HG03460 (cell line): ENCODE measurements at regions not wholly inside any gene's neighbourhood (a gene's known extent, or its start where the extent isn't known, plus 50 kb on each side); places are given as distances from the start of the nearest gene placed in this dataset.
"Not testable (repeated sequence)": the region's sequence is repeated elsewhere in the genome, so short reads cannot be mapped to it uniquely, and the experiment has no call there.

Source experiments
- ATAC-seq: cut with Tn5 transposase; IDR thresholded peaks from one replicate; pipeline ENCODE4 v1.9.1; 2021; ENCODE audit not compliant: unreplicated experiment

GRCh38 chr9:16267281-16268066 lies 603.0 kb downstream of the BNC2 start:
- ATAC-seq: no peak

GRCh38 chr9:16268067-16268881 lies 602.2 kb downstream of the BNC2 start:
- ATAC-seq: no peak

GRCh38 chr9:16271967-16272366 lies 598.5 kb downstream of the BNC2 start:
- ATAC-seq: no peak

GRCh38 chr9:16272776-16273175 lies 597.7 kb downstream of the BNC2 start:
- ATAC-seq: no peak

- no peak for ATAC-seq
Observed at GRCh38 chr9:16275795-16276624, 594.5 kb downstream of the BNC2 start.

- no peak for ATAC-seq
Observed at GRCh38 chr9:16276866-16277265, 593.6 kb downstream of the BNC2 start.

GRCh38 chr9:16277471-16277960 lies 593.0 kb downstream of the BNC2 start:
- ATAC-seq: no peak

GRCh38 chr9:16278326-16278999 lies 592.0 kb downstream of the BNC2 start:
- ATAC-seq: no peak

- no peak for ATAC-seq
Observed at GRCh38 chr9:16281707-16282106, 588.8 kb downstream of the BNC2 start.

GRCh38 chr9:16282216-16282615 lies 588.3 kb downstream of the BNC2 start:
- no peak for ATAC-seq

GRCh38 chr9:16282718-16283117 lies 587.8 kb downstream of the BNC2 start:
- no peak for ATAC-seq

GRCh38 chr9:16286160-16286559 lies 584.3 kb downstream of the BNC2 start:
- ATAC-seq: no peak

GRCh38 chr9:16289639-16290038 lies 580.8 kb downstream of the BNC2 start:
- ATAC-seq: no peak

- no peak for ATAC-seq
Observed at GRCh38 chr9:16290169-16290568, 580.3 kb downstream of the BNC2 start.

- ATAC-seq: no peak
Observed at GRCh38 chr9:16291921-16292320, 578.5 kb downstream of the BNC2 start.

GRCh38 chr9:16293610-16294009 lies 576.9 kb downstream of the BNC2 start:
- ATAC-seq: no peak

- no peak for ATAC-seq
Observed at GRCh38 chr9:16294133-16294770, 576.2 kb downstream of the BNC2 start.

- ATAC-seq: not testable (repeated sequence)
Observed at GRCh38 chr9:16294940-16295339, 575.5 kb downstream of the BNC2 start.

GRCh38 chr9:16299368-16299767 lies 571.1 kb downstream of the BNC2 start:
- ATAC-seq: not testable (repeated sequence)

- ATAC-seq: no peak
Observed at GRCh38 chr9:16303506-16303905, 567.0 kb downstream of the BNC2 start.
